OCI-LY3 (cell line): ENCODE measurements at regions not wholly inside any gene's neighbourhood (a gene's known extent, or its start where the extent isn't known, plus 50 kb on each side); places are given as distances from the start of the nearest gene placed in this dataset.

ENCODE experiments used
- H2AFZ ChIP-seq: fragments of 200-600, 300-600 bp; shearing (Covaris generic); 2 replicates; pipeline ENCODE4 v1.6.0; 2014; ENCODE audit warnings: antibody characterized with exemption, low read depth, low read length
- H3K27ac ChIP-seq: fragments of 200-600, 300-600 bp; sonication (generic); 2 replicates; pipeline ENCODE4 v1.5.1; 2014; ENCODE audit warnings: mild to moderate bottlenecking, low read length, moderate library complexity, mixed read lengths
- H3K27me3 ChIP-seq: fragments of 200-600, 300-600 bp; sonication (generic); 2 replicates; pipeline ENCODE4 v1.6.1; 2014; ENCODE audit warnings: low read depth, low read length, mixed read lengths
- H3K36me3 ChIP-seq: fragments of 200-600, 300-600 bp; sonication (generic); replicated peaks from 2 replicates; pipeline ENCODE3; 2014; ENCODE audit warnings: low read depth, low read length, mixed read lengths
- H3K4me1 ChIP-seq: fragments of 300-600, 200-600 bp; sonication (generic); 2 replicates; pipeline ENCODE4 v1.6.1; 2014; ENCODE audit warnings: low read length, mixed read lengths
- H3K4me2 ChIP-seq: fragments of 200-600, 300-600 bp; sonication (generic); 2 replicates; pipeline ENCODE4 v1.6.1; 2014; ENCODE audit warnings: low read length, mixed read lengths
- H3K4me3 ChIP-seq: fragments of 300-600, 200-600 bp; sonication (generic); 2 replicates; pipeline ENCODE4 v1.5.1; 2014; ENCODE audit warnings: antibody characterized with exemption, mild to moderate bottlenecking, low read length, moderate library complexity
- H3K79me2 ChIP-seq: fragments of 300-600, 200-600 bp; shearing (Covaris generic); 2 replicates; pipeline ENCODE4 v1.6.1; 2014; ENCODE audit warnings: mild to moderate bottlenecking, low read length, mixed read lengths
- H3K9ac ChIP-seq: fragments of 300-600, 200-600 bp; shearing (Covaris generic); 2 replicates; pipeline ENCODE4 v1.6.0; 2014; ENCODE audit warnings: mild to moderate bottlenecking, low read length, moderate library complexity
- H3K9me3 ChIP-seq: fragments of 200-600, 300-600 bp; shearing (Covaris generic); 2 replicates; pipeline ENCODE4 v1.6.1; 2014; ENCODE audit warnings: low read length, mixed read lengths; ENCODE audit not compliant: insufficient read depth
- H4K20me1 ChIP-seq: fragments of 200-600, 300-600 bp; sonication (generic); 2 replicates; pipeline ENCODE4 v1.6.1; 2016; ENCODE audit warnings: low read length, mixed read lengths; ENCODE audit not compliant: insufficient read depth
- EZH2phosphoT487 ChIP-seq: fragments of 200-600 bp; shearing (Covaris generic); IDR thresholded peaks from 2 replicates; pipeline ENCODE4 v1.6.1; 2018; ENCODE audit warnings: antibody characterized with exemption, mixed run types, low read depth
- TF ChIP-seq, protein P1 (sequence below): fragments of 200-600, 300-600 bp; sonication (generic); IDR thresholded peaks from 2 replicates; pipeline ENCODE4 v1.5.1; 2014; ENCODE audit warnings: antibody characterized with exemption, low read length, low read depth

DNA sequence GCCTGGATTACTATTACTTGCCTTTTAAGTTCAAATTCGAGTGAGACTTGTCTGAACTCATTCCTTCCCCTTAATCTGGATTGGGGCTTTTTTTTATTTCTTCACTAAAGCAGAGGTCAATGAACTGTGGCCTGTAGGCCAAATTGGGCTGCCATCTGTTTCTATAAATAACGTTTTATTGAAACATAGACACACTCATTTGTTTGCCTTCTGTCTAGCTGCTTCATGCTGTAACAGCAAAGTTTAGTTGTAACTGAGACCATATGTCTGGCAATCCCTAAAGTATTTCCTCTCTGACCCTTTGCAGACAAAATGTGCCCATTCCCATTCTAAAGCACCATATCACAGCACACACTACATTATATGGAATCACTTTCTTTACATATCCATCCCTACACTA is 207.9 kb upstream of the ISX start:
- no peaks in the 10 kb centered on the region for H3K79me2 ChIP-seq
- no peak overlapping the region for H3K4me2 ChIP-seq
- no peak overlapping the region for H3K4me3 ChIP-seq
- no peak overlapping the region for H3K9ac ChIP-seq
- H3K36me3 ChIP-seq = no peaks in the 10 kb centered on the region
- no peak for TF ChIP-seq EZH2phosphoT487
- TF ChIP-seq, protein P1, sequence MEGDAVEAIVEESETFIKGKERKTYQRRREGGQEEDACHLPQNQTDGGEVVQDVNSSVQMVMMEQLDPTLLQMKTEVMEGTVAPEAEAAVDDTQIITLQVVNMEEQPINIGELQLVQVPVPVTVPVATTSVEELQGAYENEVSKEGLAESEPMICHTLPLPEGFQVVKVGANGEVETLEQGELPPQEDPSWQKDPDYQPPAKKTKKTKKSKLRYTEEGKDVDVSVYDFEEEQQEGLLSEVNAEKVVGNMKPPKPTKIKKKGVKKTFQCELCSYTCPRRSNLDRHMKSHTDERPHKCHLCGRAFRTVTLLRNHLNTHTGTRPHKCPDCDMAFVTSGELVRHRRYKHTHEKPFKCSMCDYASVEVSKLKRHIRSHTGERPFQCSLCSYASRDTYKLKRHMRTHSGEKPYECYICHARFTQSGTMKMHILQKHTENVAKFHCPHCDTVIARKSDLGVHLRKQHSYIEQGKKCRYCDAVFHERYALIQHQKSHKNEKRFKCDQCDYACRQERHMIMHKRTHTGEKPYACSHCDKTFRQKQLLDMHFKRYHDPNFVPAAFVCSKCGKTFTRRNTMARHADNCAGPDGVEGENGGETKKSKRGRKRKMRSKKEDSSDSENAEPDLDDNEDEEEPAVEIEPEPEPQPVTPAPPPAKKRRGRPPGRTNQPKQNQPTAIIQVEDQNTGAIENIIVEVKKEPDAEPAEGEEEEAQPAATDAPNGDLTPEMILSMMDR = no peak
- H3K9me3 ChIP-seq = no peaks in the 10 kb centered on the region
- H3K4me1 ChIP-seq = no peaks in the 10 kb centered on the region
- no peak overlapping the region for H2AFZ ChIP-seq
- no peaks in the 10 kb centered on the region for H4K20me1 ChIP-seq
- H3K27ac ChIP-seq = no peak overlapping the region
- H3K27me3 ChIP-seq = no peaks in the 10 kb centered on the region

DNA sequence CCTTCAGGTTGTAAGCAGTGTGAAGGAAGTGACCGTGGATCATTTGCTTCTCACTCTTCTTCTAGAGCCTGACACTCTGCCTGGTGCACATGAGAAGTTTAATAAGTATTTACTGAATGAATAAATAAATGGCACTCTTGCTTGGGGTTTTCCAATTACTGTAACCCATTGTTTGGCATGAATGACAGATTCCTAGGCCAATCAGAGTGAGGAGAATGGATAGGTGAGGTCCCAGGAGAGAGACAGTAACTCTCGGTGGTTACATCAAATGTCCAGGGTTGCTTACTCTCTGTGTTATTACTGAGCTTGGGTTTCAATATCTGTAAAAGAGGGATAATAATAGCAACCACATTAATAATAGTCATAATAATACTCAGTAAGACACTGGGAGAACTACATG is 204.2 kb upstream of the ISX start:
- Histone ChIP-seq H2AFZ (no peak overlapping the region), H3K4me2 (no peak overlapping the region), H3K27me3 (0 out of 2 replicates have a peak, but pooled peaks cover 4% of the 10 kb centered on the region), H3K4me3 (no peak overlapping the region), H4K20me1 (no peaks in the 10 kb centered on the region), H3K36me3 (no peaks in the 10 kb centered on the region), H3K9me3 (no peaks in the 10 kb centered on the region), H3K79me2 (no peaks in the 10 kb centered on the region), H3K4me1 (no peaks in the 10 kb centered on the region), H3K9ac (no peak overlapping the region), H3K27ac (no peak overlapping the region)
- TF ChIP-seq, protein P1 = no peak
- no peak for TF ChIP-seq EZH2phosphoT487

DNA sequence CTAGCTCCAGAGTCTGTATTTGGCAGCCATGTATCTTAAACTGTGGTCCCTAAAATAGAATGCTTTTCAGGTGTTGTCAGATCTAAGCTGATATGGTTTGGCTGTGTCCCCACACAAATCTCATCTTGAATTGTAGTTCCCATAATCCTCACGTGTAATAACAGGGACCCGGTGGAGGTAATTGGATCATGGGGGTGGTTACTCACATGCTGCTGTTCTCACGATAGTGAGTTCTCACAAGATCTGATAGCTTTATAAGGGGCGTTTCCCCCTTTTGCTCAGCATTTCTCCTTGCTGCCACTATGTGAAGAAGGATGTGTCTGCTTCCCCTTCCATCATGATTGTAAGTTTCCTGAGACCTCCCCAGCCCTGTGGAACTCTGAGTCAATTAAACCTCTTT is 199.9 kb upstream of the ISX start:
- Histone ChIP-seq H3K27ac (no peak overlapping the region), H3K4me2 (no peak overlapping the region), H3K27me3 (peaks cover 11% of the 10 kb centered on the region; the same call in 1 of the 2 replicates), H3K79me2 (no peaks in the 10 kb centered on the region), H3K36me3 (no peaks in the 10 kb centered on the region), H2AFZ (no peak overlapping the region), H3K9ac (no peak overlapping the region), H3K4me1 (no peaks in the 10 kb centered on the region), H4K20me1 (no peaks in the 10 kb centered on the region), H3K4me3 (no peak overlapping the region), H3K9me3 (no peaks in the 10 kb centered on the region)
- TF ChIP-seq EZH2phosphoT487 = no peak
- TF ChIP-seq, protein P1 = no peak

DNA sequence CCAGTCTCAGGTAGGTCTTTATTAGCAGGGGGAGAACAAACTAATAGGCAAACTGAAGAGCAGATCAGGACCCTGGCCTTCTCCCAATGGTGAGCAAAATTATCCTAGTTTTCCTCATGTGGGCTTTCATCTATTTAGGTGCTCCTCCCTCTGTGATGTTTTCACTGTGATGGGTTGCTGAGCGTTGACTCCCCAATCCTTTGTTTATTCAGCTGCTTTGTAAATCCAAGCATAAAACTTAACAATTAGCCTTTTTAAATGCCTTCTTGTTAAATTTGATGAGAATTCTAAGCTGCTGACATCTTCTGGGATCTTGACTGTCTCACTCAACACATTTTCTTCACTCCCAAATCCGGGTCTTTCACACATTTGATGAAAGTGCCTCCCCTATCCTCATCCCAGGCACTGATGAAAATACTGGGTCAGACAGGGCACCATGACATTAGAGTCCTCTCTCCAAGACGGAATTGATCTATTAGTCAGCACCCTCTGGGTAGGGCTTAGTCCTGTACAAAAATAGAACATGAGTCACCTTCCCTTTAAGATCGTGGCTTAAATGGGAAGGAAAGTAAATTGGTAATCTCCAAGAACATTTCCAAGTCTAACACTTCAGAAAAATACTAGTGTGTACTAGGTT is 199.3 kb upstream of the ISX start:
- no peaks in the 10 kb centered on the region for H3K79me2 ChIP-seq
- no peaks in the 10 kb centered on the region for H3K9me3 ChIP-seq
- no peaks in the 10 kb centered on the region for H4K20me1 ChIP-seq
- H3K4me1 ChIP-seq = no peaks in the 10 kb centered on the region
- no peak overlapping the region for H3K4me3 ChIP-seq
- H3K27me3 ChIP-seq = peaks cover 11% of the 10 kb centered on the region; the same call in 1 of the 2 replicates
- no peak overlapping the region for H3K27ac ChIP-seq
- no peak overlapping the region for H3K4me2 ChIP-seq
- no peak overlapping the region for H2AFZ ChIP-seq
- H3K36me3 ChIP-seq = no peaks in the 10 kb centered on the region
- TF ChIP-seq EZH2phosphoT487 = no peak
- TF ChIP-seq, protein P1 = no peak
- no peak overlapping the region for H3K9ac ChIP-seq
